HG03095 (cell line): ENCODE measurements at regions not wholly inside any gene's neighbourhood (a gene's known extent, or its start where the extent isn't known, plus 50 kb on each side); places are given as distances from the start of the nearest gene placed in this dataset.
"Not testable (repeated sequence)": the region's sequence is repeated elsewhere in the genome, so short reads cannot be mapped to it uniquely, and the experiment has no call there.

ENCODE experiments used
- ATAC-seq: cut with Tn5 transposase; IDR thresholded peaks from one replicate; pipeline ENCODE4 v1.9.1; 2021; ENCODE audit warnings: moderate library complexity; ENCODE audit not compliant: unreplicated experiment

DNA sequence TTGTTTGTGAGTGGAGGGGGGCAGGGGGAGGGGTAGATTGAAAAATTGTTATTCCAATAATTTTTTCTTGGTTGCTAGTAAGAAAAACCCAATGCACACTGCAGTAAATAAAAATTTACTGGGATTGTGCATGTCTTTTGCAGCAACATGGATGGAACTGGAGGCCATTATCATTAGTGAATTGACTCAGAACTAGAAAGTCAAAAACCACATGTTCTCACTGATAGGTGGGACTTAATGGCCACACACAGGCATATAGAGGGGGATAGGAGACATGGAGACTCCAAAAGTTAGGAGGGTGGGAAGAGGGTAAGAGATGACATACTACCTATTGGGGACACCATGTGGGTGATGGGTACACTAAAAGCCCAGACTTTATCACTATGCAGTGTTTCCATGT, 67.2 kb downstream of the BUB3 start:
- no peak for ATAC-seq

- ATAC-seq, result no peak
Observed at GRCh38 chr10:123222832-123223231, 68.6 kb downstream of the BUB3 start.

DNA sequence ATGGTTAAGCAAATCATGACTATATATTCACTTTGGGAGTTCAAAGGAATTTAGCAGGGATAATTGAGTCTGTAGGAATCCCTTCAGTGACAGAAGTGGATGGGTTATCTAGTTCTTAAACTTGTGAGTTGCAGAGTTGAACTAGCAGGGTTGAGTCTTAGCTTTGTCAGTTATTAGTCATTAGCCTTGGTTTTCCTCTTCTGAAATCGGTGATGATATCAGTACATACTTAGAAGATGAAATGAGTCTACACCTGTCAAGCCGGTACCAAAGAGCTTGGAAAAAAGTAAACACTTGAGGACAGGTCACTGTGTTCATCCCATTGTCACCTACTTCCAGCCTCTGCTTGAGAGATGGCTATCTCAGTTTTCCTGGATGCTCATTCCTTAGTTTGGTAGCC, 73.5 kb downstream of the BUB3 start:
- no peak for ATAC-seq

DNA sequence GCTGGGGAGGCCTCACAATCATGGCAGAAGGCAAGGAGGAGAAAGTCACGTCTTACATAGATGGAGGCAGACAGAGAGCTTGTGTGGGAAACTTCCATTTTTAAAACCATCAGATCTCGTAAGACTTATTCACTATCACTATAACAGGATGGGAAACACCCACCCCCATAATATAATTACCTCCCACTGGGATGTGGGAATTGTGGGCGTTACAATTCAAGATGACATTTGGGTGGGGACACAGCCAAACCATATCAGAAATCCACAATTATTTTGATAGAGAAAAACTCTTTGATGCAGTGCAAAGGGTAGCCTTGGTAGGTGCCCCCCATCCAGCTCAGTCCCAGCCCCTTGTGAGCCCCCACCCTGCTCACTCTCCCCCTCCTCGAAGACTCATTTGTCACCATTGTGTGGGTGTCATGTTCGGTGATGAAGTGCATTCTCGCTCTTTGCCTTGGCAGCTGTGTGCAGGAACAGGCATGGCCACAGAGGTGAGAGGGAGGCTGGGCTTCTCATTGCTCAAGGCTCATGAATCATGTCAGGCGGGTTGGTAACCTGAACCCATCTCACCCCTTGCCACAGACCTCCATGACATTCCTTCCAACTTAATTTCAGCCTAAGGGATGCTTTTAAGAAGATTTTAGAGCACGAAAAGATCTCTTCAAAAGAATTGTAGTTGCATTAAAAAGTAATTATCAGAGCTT, 75.9 kb downstream of the BUB3 start:
- ATAC-seq, result no peak

GRCh38 chr10:123232879-123233278, 78.7 kb downstream of the BUB3 start:
- ATAC-seq, result not testable (repeated sequence)

DNA sequence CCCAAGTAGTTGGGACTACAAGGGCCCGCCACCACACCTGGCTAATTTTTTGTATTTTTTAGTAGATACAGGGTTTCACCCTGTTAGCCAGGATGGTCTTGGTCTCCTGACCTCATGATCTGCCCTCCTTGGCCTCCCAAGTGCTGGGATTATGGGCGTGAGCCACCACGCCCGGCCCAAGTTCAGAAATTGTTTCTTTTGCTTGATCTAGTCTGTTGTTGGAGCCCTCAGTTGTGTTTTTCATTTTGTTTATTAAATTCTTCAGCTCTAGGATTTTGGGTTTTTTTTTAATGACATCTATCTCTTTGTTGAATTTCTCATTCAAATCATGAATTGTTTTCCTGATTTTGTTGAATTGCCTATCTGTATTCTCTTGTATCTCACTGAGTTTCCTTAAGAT, 80.8 kb downstream of the BUB3 start:
- ATAC-seq, result not testable (repeated sequence)

DNA sequence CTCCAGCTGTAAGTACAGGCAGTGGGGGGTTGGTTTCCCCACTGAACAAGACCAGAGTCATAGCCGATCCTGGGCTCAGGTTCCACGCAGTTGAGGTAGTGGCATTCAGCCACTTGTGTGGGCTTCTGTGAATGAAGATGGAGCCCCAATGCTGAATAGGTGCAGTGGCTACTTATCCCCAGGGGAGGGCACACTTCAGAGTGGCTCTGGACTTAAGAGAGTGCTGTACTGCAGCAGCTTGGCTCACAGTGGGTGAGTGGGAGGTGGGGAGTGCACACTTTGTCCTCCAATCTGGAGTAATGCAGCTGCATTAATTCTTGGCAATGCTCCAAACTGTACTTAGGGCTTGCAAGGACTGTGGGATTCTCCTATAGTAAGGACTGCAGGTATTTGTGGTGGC, 81.9 kb downstream of the BUB3 start:
- no peak for ATAC-seq

GRCh38 chr10:123240250-123240649, 86.0 kb downstream of the BUB3 start:
- no peak for ATAC-seq

DNA sequence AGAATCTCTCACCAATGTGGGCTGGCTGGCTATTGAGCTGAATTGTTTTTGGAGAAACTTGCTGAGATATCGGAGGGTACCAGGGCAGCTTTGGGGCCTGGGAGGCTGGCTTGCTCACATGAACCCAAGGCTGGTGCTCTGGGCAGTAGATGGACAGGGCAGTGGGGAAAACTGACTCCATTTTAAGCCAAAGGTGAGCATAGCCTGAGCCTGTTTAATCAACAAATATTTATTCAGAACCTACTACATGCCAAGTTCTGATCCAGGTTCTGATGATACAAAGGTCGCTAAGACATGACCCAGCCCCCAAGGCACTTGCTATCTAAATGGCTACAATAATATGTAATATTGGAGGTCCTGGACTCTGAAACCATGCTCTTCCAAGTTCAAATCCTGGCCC, 86.6 kb downstream of the BUB3 start:
- ATAC-seq, result no peak

GRCh38 chr10:123241391-123242141, 87.4 kb downstream of the BUB3 start:
- peak; percentile 76 for ATAC-seq

GRCh38 chr10:123244747-123245146, 90.5 kb downstream of the BUB3 start:
- ATAC-seq, result no peak

- ATAC-seq, result no peak
Observed at GRCh38 chr10:123245264-123245663, 91.1 kb downstream of the BUB3 start.

DNA sequence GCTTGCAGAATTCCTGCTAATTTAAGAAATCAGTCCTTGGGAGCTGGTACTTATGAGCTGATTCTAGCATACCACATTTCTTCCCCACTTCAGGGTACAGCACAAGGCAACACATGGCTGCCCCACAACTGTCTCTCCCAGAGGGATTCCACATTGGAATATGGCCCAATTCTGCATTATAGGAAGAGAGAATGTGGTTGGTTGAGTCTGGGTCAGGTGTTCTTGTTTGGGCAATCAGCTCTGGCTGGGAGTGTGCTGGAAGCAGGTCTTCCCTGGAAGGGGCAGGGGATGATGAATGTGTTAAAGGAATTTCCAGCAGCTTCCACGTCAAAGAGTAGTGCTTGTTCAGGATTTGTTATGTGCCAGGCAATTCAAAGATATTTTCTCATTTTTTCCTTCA, 95.7 kb downstream of the BUB3 start:
- ATAC-seq, result no peak

DNA sequence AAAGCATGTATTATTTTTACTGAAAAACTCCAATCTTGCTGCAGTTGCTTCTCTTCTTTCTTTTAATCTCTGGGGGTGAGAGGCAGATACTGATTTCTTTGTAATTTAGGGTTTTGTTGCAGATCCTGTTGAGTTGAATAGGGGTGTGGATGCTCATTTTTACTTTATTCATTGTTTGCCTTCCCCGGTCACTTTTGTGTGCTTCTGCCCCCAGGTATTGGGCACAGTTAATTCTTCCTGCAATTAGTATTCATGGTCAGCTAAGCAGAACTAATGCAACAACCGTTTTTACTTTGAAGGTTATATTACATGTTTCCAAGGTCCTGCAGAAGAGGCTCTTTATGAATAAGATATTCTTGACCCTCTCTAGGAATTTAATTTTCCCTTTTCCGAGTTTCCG, 96.4 kb downstream of the BUB3 start:
- no peak for ATAC-seq

- ATAC-seq, result no peak
Observed at GRCh38 chr10:123252779-123253178, 98.6 kb downstream of the BUB3 start.

DNA sequence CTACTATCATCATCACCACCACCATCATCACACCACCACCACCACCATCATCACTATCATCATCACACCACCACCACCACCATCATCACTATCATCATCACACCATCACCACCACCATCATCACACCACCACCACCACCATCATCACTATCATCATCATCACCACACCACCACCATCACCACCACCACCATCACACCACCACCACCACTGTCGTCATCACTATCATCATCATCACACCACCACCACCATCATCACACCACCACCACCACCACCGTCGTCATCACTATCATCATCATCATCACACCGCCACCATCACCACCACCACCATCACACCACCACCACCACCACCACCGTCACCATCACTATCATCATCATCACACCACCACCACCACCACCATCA, 100.1 kb downstream of the BUB3 start:
- ATAC-seq, result not testable (repeated sequence)

DNA sequence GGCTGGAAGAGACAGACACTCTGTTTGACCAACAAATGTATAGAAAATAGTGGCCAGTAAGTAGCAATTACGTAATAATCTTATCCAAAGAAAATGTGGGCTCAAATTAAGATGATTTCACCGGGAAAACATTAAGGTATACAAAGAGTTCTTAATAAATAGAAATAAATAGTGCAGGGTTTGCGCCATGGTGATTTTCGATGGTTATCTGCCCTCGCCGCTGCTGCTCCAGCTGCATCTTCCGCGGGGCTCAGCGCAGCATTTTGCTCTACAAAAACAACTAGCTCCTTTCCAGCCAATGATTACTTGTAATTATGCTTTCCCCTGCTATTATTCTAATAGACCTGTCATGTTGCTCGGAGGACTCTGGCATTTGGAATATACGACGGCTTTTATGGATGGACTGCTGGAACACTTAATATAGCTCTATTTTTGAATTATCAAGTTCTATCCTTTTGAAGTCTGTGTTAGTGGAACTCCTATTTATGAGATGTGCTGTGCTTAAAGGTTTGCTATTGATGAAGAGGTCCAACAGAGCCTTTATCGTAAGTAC, 103.8 kb downstream of the BUB3 start:
- no peak for ATAC-seq

DNA sequence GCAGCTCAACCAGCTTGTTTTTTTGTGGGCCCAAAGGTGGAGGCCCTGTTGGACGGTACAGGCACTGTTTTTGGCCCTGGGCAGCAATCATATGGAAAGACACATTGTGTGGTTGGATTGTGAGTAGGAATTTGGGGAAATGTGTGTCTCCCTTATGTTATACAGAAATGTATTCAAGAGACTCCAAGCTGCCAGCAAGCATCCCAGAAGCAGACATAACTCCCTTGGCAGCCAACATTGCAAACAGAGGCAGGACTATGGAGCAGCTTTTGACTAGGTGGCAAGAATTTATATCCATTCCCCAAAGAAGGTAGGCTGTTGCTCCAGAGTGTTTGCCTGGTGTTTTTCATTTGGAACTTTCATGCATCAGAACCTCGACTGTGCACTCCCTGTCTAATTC, 104.9 kb downstream of the BUB3 start:
- ATAC-seq, result no peak

GRCh38 chr10:123259791-123260190, 105.6 kb downstream of the BUB3 start:
- no peak for ATAC-seq

- no peak for ATAC-seq
Observed at GRCh38 chr10:123262456-123262855, 108.3 kb downstream of the BUB3 start.

GRCh38 chr10:123266971-123267370, 112.8 kb downstream of the BUB3 start:
- ATAC-seq, result no peak

DNA sequence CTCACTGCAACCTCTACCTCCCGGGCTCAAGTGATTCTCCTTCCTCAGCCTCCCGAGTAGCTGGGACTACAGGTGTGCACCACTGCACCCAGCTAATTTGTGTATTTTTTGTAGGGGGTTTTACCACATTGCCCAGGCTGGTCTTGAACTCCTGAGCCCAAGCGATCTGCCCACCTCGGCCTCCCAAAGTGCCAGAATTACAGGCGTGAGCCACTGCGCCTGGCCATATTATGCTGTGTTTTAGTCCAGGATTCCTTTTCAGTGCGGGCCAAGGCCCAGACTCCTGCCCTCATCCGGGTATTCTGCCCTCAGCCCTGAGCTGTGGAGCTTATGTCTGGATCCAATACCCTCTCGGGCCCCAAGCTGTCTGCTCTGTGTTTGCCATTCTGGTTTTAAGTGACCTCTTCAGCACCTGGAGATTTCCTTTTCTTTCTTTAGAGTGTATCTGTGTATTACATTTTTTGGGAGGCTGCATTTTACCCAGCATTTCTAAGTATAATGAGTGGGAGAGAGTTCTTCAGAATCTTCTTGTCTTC, 114.9 kb downstream of the BUB3 start:
- no peak for ATAC-seq
